ENCODE measurements at regions not wholly inside any gene's neighbourhood (a gene's known extent, or its start where the extent isn't known, plus 50 kb on each side); places are given as distances from the start of the nearest gene placed in this dataset.

- Histone ChIP-seq H2BK12ac (ENCODE audit: low read length) (no peak overlapping the region), H4K12ac (ENCODE audit: low read depth, low read length) (no peak overlapping the region), H3K79me1 (ENCODE audit: low read length) (no peaks in the 10 kb centered on the region), H2BK120ac (ENCODE audit: insufficient read depth, low read length, poor library complexity) (no peak overlapping the region), H3K27ac (ENCODE audit: low read depth, low read length) (no peak overlapping the region), H3K4me1 (ENCODE audit: control insufficient read depth in 1 of 2, insufficient read depth in 2 of 2, low read length in 2 of 2) (no peaks in the 10 kb centered on the region), H3K4me3 (ENCODE audit: low read depth, low read length) (no peak overlapping the region), H3K23ac (ENCODE audit: low read length) (no peak overlapping the region), H3K27me3 (ENCODE audit: insufficient read depth, low read length) (no peaks in the 10 kb centered on the region), H4K91ac (ENCODE audit: low read depth, low read length) (no peak overlapping the region), H3K9me3 (ENCODE audit: insufficient read depth, low read depth, low read length) (peaks cover 4% of the 10 kb centered on the region), H3K36me3 (ENCODE audit: control insufficient read depth in 1 of 2, insufficient read depth in 2 of 2, low read length in 2 of 2) (no peaks in the 10 kb centered on the region), H2BK5ac (ENCODE audit: low read depth, low read length, poor library complexity) (no peak overlapping the region), H2AFZ (ENCODE audit: insufficient read depth, low read length, poor library complexity) (no peak overlapping the region), H3K14ac (ENCODE audit: low read length) (no peak overlapping the region), H3K4ac (ENCODE audit: low read depth, low read length) (no peak overlapping the region), H3K4me2 (ENCODE audit: low read length) (no peak overlapping the region), H3K18ac (ENCODE audit: low read length) (no peak overlapping the region), H4K8ac (ENCODE audit: low read depth, low read length) (no peak overlapping the region), H3K79me2 (ENCODE audit: control insufficient read depth, insufficient read depth, low read length, poor library complexity) (no peaks in the 10 kb centered on the region), H2AK5ac (ENCODE audit: low read length) (no peak overlapping the region), H3K9ac (ENCODE audit: low read length) (no peak overlapping the region)
- no CpG with 5 or more reads among the region's 4 CpGs for WGBS (ENCODE audit: extremely low coverage, insufficient coverage, insufficient read length)
- no peak for DNase-seq
These were observed 115.8 kb upstream of the CCL21 start for GRCh38 chr9:34825775-34826174.

GRCh38 chr9:34823778-34824177 is 113.8 kb upstream of the CCL21 start:
- Histone ChIP-seq H3K4ac (ENCODE audit: low read depth, low read length) (no peak overlapping the region), H3K4me2 (ENCODE audit: low read length) (no peak overlapping the region), H4K91ac (ENCODE audit: low read depth, low read length) (no peak overlapping the region), H2AK5ac (ENCODE audit: low read length) (no peak overlapping the region), H2BK120ac (ENCODE audit: insufficient read depth, low read length, poor library complexity) (no peak overlapping the region), H3K23ac (ENCODE audit: low read length) (no peak overlapping the region), H4K8ac (ENCODE audit: low read depth, low read length) (no peak overlapping the region), H3K4me1 (ENCODE audit: control insufficient read depth in 1 of 2, insufficient read depth in 2 of 2, low read length in 2 of 2) (no peaks in the 10 kb centered on the region), H3K27ac (ENCODE audit: low read depth, low read length) (no peak overlapping the region), H3K9ac (ENCODE audit: low read length) (no peak overlapping the region), H3K79me2 (ENCODE audit: control insufficient read depth, insufficient read depth, low read length, poor library complexity) (no peaks in the 10 kb centered on the region), H3K9me3 (ENCODE audit: insufficient read depth, low read depth, low read length) (peaks cover 4% of the 10 kb centered on the region), H3K18ac (ENCODE audit: low read length) (no peak overlapping the region), H2AFZ (ENCODE audit: insufficient read depth, low read length, poor library complexity) (no peak overlapping the region), H2BK5ac (ENCODE audit: low read depth, low read length, poor library complexity) (no peak overlapping the region), H3K36me3 (ENCODE audit: control insufficient read depth in 1 of 2, insufficient read depth in 2 of 2, low read length in 2 of 2) (no peaks in the 10 kb centered on the region), H2BK12ac (ENCODE audit: low read length) (no peak overlapping the region), H3K4me3 (ENCODE audit: low read depth, low read length) (no peak overlapping the region), H3K27me3 (ENCODE audit: insufficient read depth, low read length) (no peaks in the 10 kb centered on the region), H3K14ac (ENCODE audit: low read length) (no peak overlapping the region), H4K12ac (ENCODE audit: low read depth, low read length) (no peak overlapping the region), H3K79me1 (ENCODE audit: low read length) (no peaks in the 10 kb centered on the region)
- no CpG with 5 or more reads among the region's 4 CpGs for WGBS (ENCODE audit: extremely low coverage, insufficient coverage, insufficient read length)
- peak in 1 of 2 donors; percentile 28 for DNase-seq

GRCh38 chr9:34810187-34810524 is 100.2 kb upstream of the CCL21 start:
- no peak for DNase-seq
- Histone ChIP-seq H3K27ac (ENCODE audit: low read depth, low read length) (no peak overlapping the region), H3K79me2 (ENCODE audit: control insufficient read depth, insufficient read depth, low read length, poor library complexity) (no peaks in the 10 kb centered on the region), H2AFZ (ENCODE audit: insufficient read depth, low read length, poor library complexity) (no peak overlapping the region), H4K12ac (ENCODE audit: low read depth, low read length) (no peak overlapping the region), H2BK5ac (ENCODE audit: low read depth, low read length, poor library complexity) (no peak overlapping the region), H3K9ac (ENCODE audit: low read length) (no peak overlapping the region), H3K9me3 (ENCODE audit: insufficient read depth, low read depth, low read length) (no peaks in the 10 kb centered on the region), H3K4me2 (ENCODE audit: low read length) (no peak overlapping the region), H3K36me3 (ENCODE audit: control insufficient read depth in 1 of 2, insufficient read depth in 2 of 2, low read length in 2 of 2) (no peaks in the 10 kb centered on the region), H3K27me3 (ENCODE audit: insufficient read depth, low read length) (peaks cover 8% of the 10 kb centered on the region), H2AK5ac (ENCODE audit: low read length) (no peak overlapping the region), H3K14ac (ENCODE audit: low read length) (no peak overlapping the region), H2BK12ac (ENCODE audit: low read length) (no peak overlapping the region), H3K4ac (ENCODE audit: low read depth, low read length) (no peak overlapping the region), H4K8ac (ENCODE audit: low read depth, low read length) (no peak overlapping the region), H4K91ac (ENCODE audit: low read depth, low read length) (no peak overlapping the region), H3K4me1 (ENCODE audit: control insufficient read depth in 1 of 2, insufficient read depth in 2 of 2, low read length in 2 of 2) (peaks cover 2 to 6% of the 10 kb centered on the region in 2 experiments), H3K79me1 (ENCODE audit: low read length) (no peaks in the 10 kb centered on the region), H3K18ac (ENCODE audit: low read length) (no peak overlapping the region), H3K4me3 (ENCODE audit: low read depth, low read length) (no peak overlapping the region), H3K23ac (ENCODE audit: low read length) (no peak overlapping the region), H2BK120ac (ENCODE audit: insufficient read depth, low read length, poor library complexity) (no peak overlapping the region)
- no CpG with 5 or more reads among the region's 14 CpGs for WGBS (ENCODE audit: extremely low coverage, insufficient coverage, insufficient read length)

DNA sequence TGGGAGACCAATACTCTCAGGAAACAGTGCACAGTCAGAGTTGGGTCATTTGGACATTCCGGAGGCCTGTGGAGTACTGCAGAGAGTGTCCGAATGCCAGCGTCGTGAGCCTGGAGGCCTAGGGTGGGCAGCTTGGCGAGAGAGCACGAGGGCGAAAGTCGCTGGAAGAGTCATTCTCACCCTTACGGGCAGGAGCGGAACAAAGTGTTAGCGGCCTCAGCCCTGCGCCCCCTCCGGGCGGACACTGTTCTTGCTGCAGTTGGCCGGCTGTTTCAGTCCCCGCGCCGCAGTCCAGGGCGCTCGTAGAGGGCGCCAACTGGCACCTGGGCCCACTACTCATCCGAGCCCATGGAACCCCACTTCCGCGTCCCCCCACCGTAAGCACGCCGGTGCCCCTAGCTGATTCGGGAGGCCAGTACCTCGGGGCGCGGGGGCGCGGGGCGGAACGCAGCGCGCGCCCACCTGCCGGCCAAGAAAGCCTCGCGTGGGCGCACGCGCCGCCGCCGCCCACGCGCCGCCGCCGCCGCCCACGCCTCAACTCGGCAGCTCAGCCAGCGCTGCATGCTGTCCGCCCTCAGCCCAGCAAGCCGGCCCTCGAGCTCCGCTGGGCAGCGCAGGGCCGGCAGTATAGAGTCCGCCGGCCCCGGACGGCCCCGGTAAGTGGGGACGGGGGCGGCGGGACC is 99.7 kb upstream of the CCL21 start:
- Histone ChIP-seq H3K4me1 (ENCODE audit: control insufficient read depth in 1 of 2, insufficient read depth in 2 of 2, low read length in 2 of 2) (peaks cover 2 to 6% of the 10 kb centered on the region in 2 experiments), H2BK120ac (ENCODE audit: insufficient read depth, low read length, poor library complexity) (peak overlapping the region; percentile 6), H3K18ac (ENCODE audit: low read length) (no peak overlapping the region), H2BK12ac (ENCODE audit: low read length) (no peak overlapping the region), H2BK5ac (ENCODE audit: low read depth, low read length, poor library complexity) (no peak overlapping the region), H3K79me2 (ENCODE audit: control insufficient read depth, insufficient read depth, low read length, poor library complexity) (no peaks in the 10 kb centered on the region), H4K91ac (ENCODE audit: low read depth, low read length) (no peak overlapping the region), H3K4ac (ENCODE audit: low read depth, low read length) (no peak overlapping the region), H4K8ac (ENCODE audit: low read depth, low read length) (peak overlapping the region; percentile 28), H3K27ac (ENCODE audit: low read depth, low read length) (no peak overlapping the region), H3K36me3 (ENCODE audit: control insufficient read depth in 1 of 2, insufficient read depth in 2 of 2, low read length in 2 of 2) (no peaks in the 10 kb centered on the region), H4K12ac (ENCODE audit: low read depth, low read length) (peak overlapping the region; percentile 84), H3K79me1 (ENCODE audit: low read length) (no peaks in the 10 kb centered on the region), H3K23ac (ENCODE audit: low read length) (no peak overlapping the region), H3K27me3 (ENCODE audit: insufficient read depth, low read length) (peaks cover 8% of the 10 kb centered on the region), H3K4me2 (ENCODE audit: low read length) (peak overlapping the region; percentile 54), H3K9me3 (ENCODE audit: insufficient read depth, low read depth, low read length) (no peaks in the 10 kb centered on the region), H3K14ac (ENCODE audit: low read length) (no peak overlapping the region), H3K4me3 (ENCODE audit: low read depth, low read length) (no peak overlapping the region), H3K9ac (ENCODE audit: low read length) (no peak overlapping the region), H2AFZ (ENCODE audit: insufficient read depth, low read length, poor library complexity) (peak overlapping the region; percentile 83), H2AK5ac (ENCODE audit: low read length) (no peak overlapping the region)
- peak; percentile 16 to 55 for DNase-seq
- no CpG with 5 or more reads among the region's 70 CpGs for WGBS (ENCODE audit: extremely low coverage, insufficient coverage, insufficient read length)
